ENCODE measurements at regions not wholly inside any gene's neighbourhood (a gene's known extent, or its start where the extent isn't known, plus 50 kb on each side); places are given as distances from the start of the nearest gene placed in this dataset.
"Not testable (repeated sequence)": the region's sequence is repeated elsewhere in the genome, so short reads cannot be mapped to it uniquely, and the experiment has no call there.

- DNase-seq, result no peak
Measured at GRCh38 chr14:28949503-28949902, 182.9 kb downstream of the FOXG1 start.

GRCh38 chr14:28952161-28952560 is 185.6 kb downstream of the FOXG1 start:
- no peak for DNase-seq

DNA sequence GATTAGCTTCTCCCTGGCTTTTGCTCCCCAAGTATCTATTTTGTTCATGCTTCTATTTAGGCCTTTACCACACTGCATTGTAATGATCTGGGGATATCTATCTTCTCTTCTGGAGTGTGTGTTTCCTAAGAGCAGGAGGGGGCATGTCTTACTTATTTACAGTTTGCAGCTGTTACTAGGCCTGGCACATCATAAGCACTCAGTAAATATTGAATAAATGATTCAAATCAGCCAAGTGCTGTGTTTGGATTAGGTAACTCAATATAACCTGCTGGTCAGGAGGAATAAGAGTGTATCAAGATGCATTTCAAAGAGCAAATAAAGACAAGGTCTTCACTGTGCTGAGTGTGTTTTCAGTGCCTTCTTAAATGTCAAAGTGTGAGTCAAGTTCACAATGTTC is 186.1 kb downstream of the FOXG1 start:
- DNase-seq, result no peak

DNA sequence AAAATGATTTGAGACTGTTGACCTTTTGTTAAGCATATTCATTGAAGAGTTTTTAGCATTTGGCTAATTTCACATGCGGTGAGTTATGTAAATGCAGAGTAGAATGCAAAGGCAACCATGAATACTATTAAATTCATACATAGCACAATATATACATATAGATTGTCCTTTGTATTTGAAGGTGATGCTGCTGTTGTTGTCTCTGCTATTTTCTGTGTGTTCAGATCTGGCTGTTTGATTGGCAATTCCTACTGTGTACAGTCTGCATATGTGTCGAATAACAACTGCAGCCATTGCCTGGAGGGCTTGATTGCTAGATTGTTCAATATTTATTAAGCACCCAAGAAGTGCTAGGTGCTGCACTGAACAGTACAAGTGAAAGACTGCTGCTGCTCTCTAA is 187.4 kb downstream of the FOXG1 start:
- no peak for DNase-seq

GRCh38 chr14:28966416-28967233 is 200.0 kb downstream of the FOXG1 start:
- DNase-seq, result no peak

DNA sequence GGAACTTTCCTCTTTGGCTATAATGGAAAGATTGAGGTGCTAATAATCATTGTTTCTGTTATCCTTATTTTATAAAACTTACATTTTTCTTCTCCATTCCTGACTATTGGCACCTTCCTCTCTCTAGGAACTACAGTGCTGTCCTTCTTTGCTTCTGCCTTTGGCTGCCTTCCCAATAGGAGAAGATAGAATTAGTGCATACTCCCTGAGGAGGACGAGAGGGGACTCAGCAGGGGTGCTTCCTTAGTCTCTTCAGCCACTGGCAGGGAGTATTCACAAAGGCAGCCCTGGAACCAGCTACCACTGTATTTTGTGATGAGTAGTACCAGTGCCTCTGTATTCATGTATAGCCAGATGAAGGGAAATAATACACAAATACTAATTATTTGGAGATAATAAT is 208.5 kb downstream of the FOXG1 start:
- DNase-seq, result no peak

- no peak for DNase-seq
Measured at GRCh38 chr14:28982228-28982627, 215.6 kb downstream of the FOXG1 start.

- DNase-seq, result no peak
Measured at GRCh38 chr14:28983279-28983678, 216.7 kb downstream of the FOXG1 start.

- DNase-seq, result no peak
Measured at GRCh38 chr14:28987516-28987915, 220.9 kb downstream of the FOXG1 start.

DNA sequence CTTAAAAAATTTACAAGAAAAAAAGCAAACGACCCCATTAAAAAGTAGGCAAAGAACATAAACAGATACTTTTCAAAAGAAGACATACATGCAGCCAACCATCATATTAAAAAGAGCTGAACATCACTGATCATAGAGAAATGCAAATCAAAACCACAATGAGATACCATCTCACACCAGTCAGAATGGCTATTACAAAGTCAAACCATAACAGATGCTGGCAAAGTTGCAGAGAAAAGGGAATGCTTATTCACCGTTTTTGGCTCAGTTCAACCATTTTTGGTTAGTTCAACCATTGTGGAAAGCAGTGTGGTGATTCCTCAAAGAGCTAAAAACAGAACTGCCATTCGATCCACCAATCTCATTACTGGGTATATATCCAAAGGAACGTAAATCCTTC is 230.6 kb downstream of the FOXG1 start:
- not testable (repeated sequence) for DNase-seq

DNA sequence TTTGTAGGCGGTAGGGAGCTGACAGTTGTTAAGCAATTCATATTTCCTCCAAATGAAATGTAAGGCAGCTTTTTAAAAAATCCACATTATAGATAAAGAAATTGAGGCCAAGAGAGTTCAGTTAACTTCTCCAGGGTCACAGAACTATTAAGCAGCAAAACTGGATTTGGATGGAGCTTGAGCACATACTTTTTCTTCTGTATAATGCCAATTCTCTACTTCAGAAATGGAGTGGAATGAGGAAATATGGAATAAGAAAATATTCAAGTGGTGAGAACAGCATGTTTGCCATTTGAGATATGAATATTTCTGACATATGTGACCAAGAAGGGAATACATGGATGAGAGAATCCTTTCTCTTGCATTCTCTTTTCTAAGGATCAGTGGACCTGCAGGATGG is 233.1 kb downstream of the FOXG1 start:
- no peak for DNase-seq

- DNase-seq, result no peak
Measured at GRCh38 chr14:29005647-29006046, 239.1 kb downstream of the FOXG1 start.

- no peak for DNase-seq
Measured at GRCh38 chr14:29007990-29008389, 241.4 kb downstream of the FOXG1 start.

DNA sequence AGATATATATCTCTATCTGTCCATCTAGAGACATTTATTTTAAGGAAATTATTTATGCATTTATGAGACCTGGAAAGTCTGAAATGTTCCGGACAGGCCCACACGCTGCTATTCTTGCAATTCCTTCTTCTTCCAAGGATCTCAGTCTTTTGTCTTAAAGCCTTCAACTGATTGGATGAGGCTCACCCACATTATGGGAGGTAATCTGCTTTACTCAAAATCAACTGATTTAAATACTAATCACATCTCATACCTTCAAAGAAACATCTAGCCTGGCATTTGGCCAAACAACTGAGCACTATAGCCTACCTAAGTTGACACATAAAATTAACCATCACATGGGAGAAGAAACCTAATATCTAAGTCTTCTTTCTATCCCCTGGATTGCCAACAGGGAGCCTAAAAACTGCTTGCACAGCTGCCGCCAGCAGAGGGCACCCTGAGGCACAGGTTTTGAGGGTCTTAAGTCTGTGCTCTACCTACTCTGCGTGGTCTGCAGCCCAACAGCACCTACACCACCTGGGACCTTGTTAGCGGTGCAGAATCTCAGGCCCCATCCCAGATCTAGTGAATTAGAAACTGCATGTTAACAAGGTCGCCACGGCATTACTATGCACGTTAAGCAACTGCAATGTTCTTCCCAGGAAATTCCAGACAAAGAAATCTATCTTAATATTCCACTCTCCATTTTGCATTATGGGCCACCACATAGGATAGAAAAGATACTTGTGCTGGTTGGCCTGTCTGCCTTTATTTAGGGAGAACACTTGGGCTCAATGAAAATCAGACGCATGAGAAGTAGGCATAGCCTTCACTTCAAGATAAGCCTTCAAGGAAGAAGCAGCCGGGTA is 249.7 kb downstream of the FOXG1 start:
- peak; percentile 1 to 7 for DNase-seq

DNA sequence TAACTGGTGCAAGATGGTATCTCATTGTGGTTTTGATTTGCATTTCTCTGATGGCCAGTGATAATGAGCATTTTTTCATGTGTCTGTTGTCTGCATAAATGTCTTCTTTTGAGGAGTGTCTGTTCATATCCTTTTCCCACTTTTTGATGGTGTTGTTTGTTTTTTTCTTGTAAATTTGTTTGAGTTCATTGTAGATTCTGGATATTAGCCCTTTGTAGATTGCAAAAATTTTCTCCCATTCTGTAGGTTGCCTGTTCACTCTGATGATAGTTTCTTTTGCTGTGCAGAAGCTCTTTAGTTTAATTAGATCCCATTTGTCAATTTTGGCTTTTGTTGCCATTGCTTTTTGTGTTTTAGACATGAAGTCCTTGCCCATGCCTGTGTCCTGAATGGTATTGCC is 256.9 kb downstream of the FOXG1 start:
- not testable (repeated sequence) for DNase-seq

- not testable (repeated sequence) for DNase-seq
Measured at GRCh38 chr14:29027441-29027840, 260.9 kb downstream of the FOXG1 start.

GRCh38 chr14:29027941-29028705 is 261.5 kb downstream of the FOXG1 start:
- DNase-seq, result not testable (repeated sequence)

- no peak for DNase-seq
Measured at GRCh38 chr14:29028973-29029582, 262.5 kb downstream of the FOXG1 start.

- DNase-seq, result no peak
Measured at GRCh38 chr14:29030121-29030520, 263.5 kb downstream of the FOXG1 start.

- no peak for DNase-seq
Measured at GRCh38 chr14:29030970-29031369, 264.4 kb downstream of the FOXG1 start.

- DNase-seq, result no peak
Measured at GRCh38 chr14:29035134-29035533, 268.5 kb downstream of the FOXG1 start.

DNA sequence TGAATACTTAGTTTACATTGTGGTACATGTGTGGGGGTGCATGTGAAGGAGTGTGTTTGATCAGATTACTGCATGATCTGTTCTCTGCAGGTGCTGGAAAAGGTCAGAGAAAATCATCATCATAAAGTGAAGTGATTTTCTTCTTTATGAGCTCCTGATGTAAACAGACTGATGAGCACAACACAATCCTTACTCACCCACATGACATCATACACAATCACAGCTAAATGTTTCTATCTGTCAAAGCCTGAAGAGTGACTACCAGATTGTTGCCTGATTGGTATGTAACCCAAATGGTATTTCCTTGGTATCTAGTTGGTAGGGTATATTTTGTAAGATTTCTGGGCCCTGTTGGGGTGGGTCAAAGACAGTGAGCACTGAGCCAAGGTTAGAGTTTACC is 270.8 kb downstream of the FOXG1 start:
- no peak for DNase-seq

DNA sequence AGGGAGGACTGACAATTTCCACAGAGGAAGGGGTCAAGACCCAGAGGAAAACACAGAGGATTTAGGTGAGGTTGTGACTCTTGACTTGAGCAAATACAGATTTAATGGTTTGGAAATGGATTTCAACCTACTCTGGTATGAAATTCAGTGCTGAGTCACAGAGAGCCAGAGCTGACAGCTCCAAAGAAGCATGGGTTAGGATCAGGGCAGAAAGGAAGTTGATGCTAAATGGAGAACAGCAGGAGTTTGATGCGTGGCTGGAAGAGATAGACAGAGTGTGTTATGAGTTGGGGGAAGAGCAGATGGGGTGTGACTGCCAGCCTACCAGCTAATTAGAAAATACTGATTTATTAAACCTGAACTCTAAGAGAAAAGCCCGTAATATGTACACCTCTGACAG is 272.6 kb downstream of the FOXG1 start:
- DNase-seq, result no peak
